WTC11 (cell line): ENCODE measurements at regions not wholly inside any gene's neighbourhood (a gene's known extent, or its start where the extent isn't known, plus 50 kb on each side); places are given as distances from the start of the nearest gene placed in this dataset.

ENCODE experiments used
- CTCF ChIP-seq: fragments of 200-600 bp; IDR thresholded peaks from 2 replicates; pipeline ENCODE4 v1.8.0; 2022; ENCODE audit warnings: antibody characterized with exemption
- E2F1 ChIP-seq: sonication (generic); formaldehyde crosslinking; IDR thresholded peaks from 2 replicates; pipeline ENCODE4 v1.8.0; 2022; ENCODE audit warnings: mild to moderate bottlenecking, missing genetic modification reagents
- E2F4 ChIP-seq: sonication (generic); formaldehyde crosslinking; IDR thresholded peaks from 2 replicates; pipeline ENCODE4 v1.8.1; 2022; ENCODE audit warnings: low read depth, mild to moderate bottlenecking, moderate library complexity, missing genetic modification reagents, borderline replicate concordance
- JAZF1 ChIP-seq: fragments of 250-450 bp; sonication (Bioruptor Pico); IDR thresholded peaks from 2 replicates; pipeline ENCODE4 v1.9.0; 2021; ENCODE audit warnings: moderate library complexity, mild to moderate bottlenecking, inconsistent platforms
- MAX ChIP-seq: sonication (generic); formaldehyde crosslinking; IDR thresholded peaks from 2 replicates; pipeline ENCODE4 v1.8.0; 2022; ENCODE audit warnings: mild to moderate bottlenecking, missing genetic modification reagents
- NFE2L1 ChIP-seq: sonication (generic); formaldehyde crosslinking; IDR thresholded peaks from 2 replicates; pipeline ENCODE4 v1.8.1; 2023; ENCODE audit warnings: missing genetic modification reagents
- SP1 ChIP-seq: sonication (generic); formaldehyde crosslinking; conservative IDR thresholded peaks from 2 replicates; pipeline ENCODE4 v1.8.1; 2022; ENCODE audit warnings: missing genetic modification reagents
- STAT6 ChIP-seq: sonication (generic); formaldehyde crosslinking; conservative IDR thresholded peaks from 2 replicates; pipeline ENCODE4 v1.8.1; 2023; ENCODE audit warnings: mild to moderate bottlenecking, low read depth, missing genetic modification reagents, moderate library complexity
- ZNF121 ChIP-seq: sonication (generic); formaldehyde crosslinking; IDR thresholded peaks from 2 replicates; pipeline ENCODE4 v1.8.0; 2023; ENCODE audit warnings: missing genetic modification reagents
- ZNF138 ChIP-seq: sonication (generic); formaldehyde crosslinking; conservative IDR thresholded peaks from 2 replicates; pipeline ENCODE4 v1.8.1; 2022; ENCODE audit warnings: mild to moderate bottlenecking, moderate library complexity, missing genetic modification reagents
- ZNF671 ChIP-seq: fragments of 250-450 bp; sonication (Bioruptor Pico); IDR thresholded peaks from 2 replicates; pipeline ENCODE4 v1.8.0; 2021; ENCODE audit warnings: mild to moderate bottlenecking

GRCh38 chr20:51174536-51174935 is 151.6 kb upstream of the KCNG1 start:
- TF ChIP-seq MAX (CRISPR knock-in tag) (no peak), CTCF (no peak), NFE2L1 (CRISPR knock-in tag) (no peak), E2F1 (CRISPR knock-in tag) (no peak), ZNF138 (CRISPR knock-in tag) (no peak), E2F4 (CRISPR knock-in tag) (no peak), STAT6 (CRISPR knock-in tag) (no peak), ZNF671 (CRISPR knock-in tag) (no peak), ZNF121 (CRISPR knock-in tag) (no peak), JAZF1 (no peak), SP1 (CRISPR knock-in tag) (no peak)
